Body of pancreas (tissue), 4 donors: ENCODE measurements at regions not wholly inside any gene's neighbourhood (a gene's known extent, or its start where the extent isn't known, plus 50 kb on each side); places are given as distances from the start of the nearest gene placed in this dataset.

ENCODE experiments used
- ATAC-seq: fragments of 150-250 bp; one replicate; pipeline ENCODE4 v1.9.1; 2016
- DNase-seq, 4 donors: peaks; one replicate each; pipeline ENCODE4 v3.0.0-alpha.2; 2019
- H3K27ac ChIP-seq, 4 donors: fragments of 200-600 bp; sonication (generic); 1 replicate in 3 of 4; 2 replicates in 1 of 4; pipeline versions ENCODE4 v1.5.1 to v1.6.1; 2016 to 2019; ENCODE audit warnings: mild to moderate bottlenecking in 1 of 4, mixed read lengths in 1 of 4, moderate library complexity in 1 of 4
- H3K27me3 ChIP-seq, 2 donors: fragments of 200-600 bp; sonication (generic); one replicate each; pipeline ENCODE4 v1.6.0; 2016; ENCODE audit warnings: mild to moderate bottlenecking in 1 of 2
- H3K36me3 ChIP-seq, 2 donors: fragments of 200-600 bp; sonication (generic); replicated peaks in 1 of 2; 2 replicates each; pipeline ENCODE4 v1.5.1; 2016; ENCODE audit warnings: low read depth in 2 of 2; ENCODE audit not compliant: insufficient read depth in 1 of 2
- H3K4me1 ChIP-seq: fragments of 200-600 bp; sonication (generic); one replicate; pipeline ENCODE4 v1.6.0; 2016
- H3K4me3 ChIP-seq, 2 donors: fragments of 200-600 bp; sonication (generic); 1 replicate in 1 of 2; 2 replicates in 1 of 2; pipeline ENCODE4 v1.5.1; 2016 to 2019
- H3K9me3 ChIP-seq, 3 donors: fragments of 200-600 bp; sonication (generic); 1 replicate in 2 of 3; 2 replicates in 1 of 3; pipeline ENCODE4 v1.5.1; 2016
- POLR2A ChIP-seq, 3 donors: fragments of 450-650 bp; IDR thresholded peaks; one replicate each; pipeline ENCODE4 v1.6.1; 2016; ENCODE audit warnings: antibody characterized with exemption in 3 of 3, mild to moderate bottlenecking in 2 of 3
- intact Hi-C: fragments of 100-400 bp; cut with DNase I; formaldehyde crosslinking; loops from one replicate; pipeline ENCODE4 v1.15.1; 2023
- TF ChIP-seq, protein P1 (sequence below), 7 experiments: fragments of 450-650 bp in 4 of 7; fragments of 200-600 bp in 3 of 7; sonication (generic) in 3 of 7; IDR thresholded peaks; one replicate each; pipeline ENCODE4 v1.5.1; 2016 to 2019; ENCODE audit warnings: antibody characterized with exemption in 7 of 7

DNA sequence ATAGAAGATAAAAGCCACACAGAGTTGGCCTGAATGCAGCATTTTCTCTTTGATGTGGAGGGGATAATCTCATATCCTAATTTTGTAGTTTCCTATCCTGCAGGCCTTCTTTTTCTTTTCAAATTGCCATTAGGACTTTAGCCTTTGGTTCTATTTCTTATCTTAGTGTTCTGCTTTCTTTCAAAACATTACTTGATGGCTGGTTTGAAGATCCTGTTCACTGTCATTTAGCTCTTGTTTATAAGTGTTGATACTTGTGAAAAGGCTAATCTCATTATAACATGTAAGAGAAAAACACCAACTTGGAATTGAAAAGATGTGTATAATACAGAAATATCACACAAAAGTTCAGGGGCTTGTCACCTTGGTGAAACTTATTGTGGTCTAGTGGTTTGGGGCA lies 54.6 kb upstream of the PKIB start:
- DNase-seq (no peak), ATAC-seq (no peak)
- no peaks in the 10 kb centered on the region for H3K4me1 ChIP-seq

DNA sequence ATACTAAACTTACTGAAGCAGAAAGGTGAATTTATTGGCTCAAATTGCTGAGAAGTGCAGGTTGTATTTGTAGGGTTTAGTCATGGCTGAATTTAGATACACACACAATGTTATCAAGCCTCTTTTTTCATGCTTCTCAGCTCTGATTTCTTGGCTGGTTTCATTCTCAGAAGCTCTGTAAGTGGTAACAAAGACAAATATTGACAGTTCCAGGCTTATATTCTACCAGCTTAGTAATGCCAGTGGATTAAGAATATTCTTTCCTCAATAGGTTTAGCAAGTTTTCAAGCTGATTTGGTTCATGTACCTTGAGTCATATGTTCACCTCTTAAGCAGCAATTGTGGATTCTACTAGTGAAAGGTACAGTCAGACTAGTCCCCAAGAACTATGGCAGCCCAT lies 52.1 kb upstream of the PKIB start:
- Histone ChIP-seq H3K9me3 (no peaks in the 10 kb centered on the region), H3K36me3 (no peaks in the 10 kb centered on the region), H3K4me3 (no peak overlapping the region), H3K27me3 (no peaks in the 10 kb centered on the region), H3K27ac (no peak overlapping the region), H3K4me1 (no peaks in the 10 kb centered on the region)
- no peak for ATAC-seq
- intact Hi-C loops, result no loop called here
- DNase-seq, result no peak
- TF ChIP-seq, protein P1, sequence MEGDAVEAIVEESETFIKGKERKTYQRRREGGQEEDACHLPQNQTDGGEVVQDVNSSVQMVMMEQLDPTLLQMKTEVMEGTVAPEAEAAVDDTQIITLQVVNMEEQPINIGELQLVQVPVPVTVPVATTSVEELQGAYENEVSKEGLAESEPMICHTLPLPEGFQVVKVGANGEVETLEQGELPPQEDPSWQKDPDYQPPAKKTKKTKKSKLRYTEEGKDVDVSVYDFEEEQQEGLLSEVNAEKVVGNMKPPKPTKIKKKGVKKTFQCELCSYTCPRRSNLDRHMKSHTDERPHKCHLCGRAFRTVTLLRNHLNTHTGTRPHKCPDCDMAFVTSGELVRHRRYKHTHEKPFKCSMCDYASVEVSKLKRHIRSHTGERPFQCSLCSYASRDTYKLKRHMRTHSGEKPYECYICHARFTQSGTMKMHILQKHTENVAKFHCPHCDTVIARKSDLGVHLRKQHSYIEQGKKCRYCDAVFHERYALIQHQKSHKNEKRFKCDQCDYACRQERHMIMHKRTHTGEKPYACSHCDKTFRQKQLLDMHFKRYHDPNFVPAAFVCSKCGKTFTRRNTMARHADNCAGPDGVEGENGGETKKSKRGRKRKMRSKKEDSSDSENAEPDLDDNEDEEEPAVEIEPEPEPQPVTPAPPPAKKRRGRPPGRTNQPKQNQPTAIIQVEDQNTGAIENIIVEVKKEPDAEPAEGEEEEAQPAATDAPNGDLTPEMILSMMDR (IDR thresholded peaks at IDR 0.05), result no peak
- no peak for TF ChIP-seq POLR2A (IDR thresholded peaks at IDR 0.05)

More for the DNA sequence above, 54.6 kb upstream of the PKIB start:
- no peaks in the 10 kb centered on the region for H3K36me3 ChIP-seq
- no peaks in the 10 kb centered on the region for H3K9me3 ChIP-seq
- no peaks in the 10 kb centered on the region for H3K27me3 ChIP-seq
- intact Hi-C loops, result no loop called here
- no peak overlapping the region for H3K27ac ChIP-seq
- TF ChIP-seq POLR2A (IDR thresholded peaks at IDR 0.05), result no peak
- TF ChIP-seq, protein P1 (IDR thresholded peaks at IDR 0.05), result no peak
- H3K4me3 ChIP-seq, result no peak overlapping the region
